Dedifferentiated amniotic fluid mesenchymal stem cell (primary cell): ENCODE measurements at regions not wholly inside any gene's neighbourhood (a gene's known extent, or its start where the extent isn't known, plus 50 kb on each side); places are given as distances from the start of the nearest gene placed in this dataset.
"Not testable (repeated sequence)": the region's sequence is repeated elsewhere in the genome, so short reads cannot be mapped to it uniquely, and the experiment has no call there.

Experiments
- DNase-seq: peaks from one replicate; pipeline ENCODE4 v3.0.0-alpha.2; 2016; ENCODE audit errors: extremely low spot score

DNA sequence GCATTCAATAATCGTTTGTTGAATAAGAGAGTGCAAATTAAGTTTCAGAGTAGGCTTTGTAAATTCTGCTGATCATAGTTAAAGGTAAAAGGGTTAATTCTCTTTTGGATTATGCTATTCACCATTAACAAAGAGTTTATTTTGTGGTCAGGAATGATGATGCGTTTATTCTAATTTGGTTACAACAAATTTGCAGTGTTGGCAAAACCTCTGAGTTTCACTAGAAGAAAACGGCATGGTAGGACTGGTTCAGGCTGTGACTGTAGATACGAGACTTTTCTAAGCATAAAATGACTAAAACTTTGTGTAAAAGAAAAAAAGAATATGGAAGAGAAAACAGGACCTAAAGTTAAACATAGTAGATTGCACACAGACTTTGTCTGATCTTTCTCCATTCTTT lies 234.7 kb downstream of the TLR4 start:
- no peak for DNase-seq

GRCh38 chr9:117944750-117945149 lies 240.5 kb downstream of the TLR4 start:
- DNase-seq: not testable (repeated sequence)

GRCh38 chr9:117945286-117945685 lies 241.1 kb downstream of the TLR4 start:
- no peak for DNase-seq

- DNase-seq: no peak
These were observed 246.9 kb downstream of the TLR4 start for GRCh38 chr9:117951127-117951526.

DNA sequence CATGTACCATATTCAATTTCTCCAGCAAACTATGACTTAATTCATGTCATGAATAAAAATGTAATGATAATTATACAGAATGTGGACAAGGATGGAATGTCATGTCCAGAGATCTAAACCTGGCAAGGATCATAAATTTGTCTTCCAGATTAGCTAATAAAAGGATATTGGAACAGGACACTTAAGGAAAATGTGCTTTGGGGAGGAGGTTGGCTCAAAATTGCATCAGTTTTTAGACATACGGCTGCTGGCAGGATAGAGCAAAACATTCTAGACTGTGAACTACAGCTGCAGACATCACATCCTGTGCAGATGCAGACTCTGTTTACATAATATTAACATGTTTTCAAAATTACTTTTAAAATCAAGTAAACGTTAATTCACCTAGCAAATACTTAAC lies 248.4 kb downstream of the TLR4 start:
- no peak for DNase-seq

DNA sequence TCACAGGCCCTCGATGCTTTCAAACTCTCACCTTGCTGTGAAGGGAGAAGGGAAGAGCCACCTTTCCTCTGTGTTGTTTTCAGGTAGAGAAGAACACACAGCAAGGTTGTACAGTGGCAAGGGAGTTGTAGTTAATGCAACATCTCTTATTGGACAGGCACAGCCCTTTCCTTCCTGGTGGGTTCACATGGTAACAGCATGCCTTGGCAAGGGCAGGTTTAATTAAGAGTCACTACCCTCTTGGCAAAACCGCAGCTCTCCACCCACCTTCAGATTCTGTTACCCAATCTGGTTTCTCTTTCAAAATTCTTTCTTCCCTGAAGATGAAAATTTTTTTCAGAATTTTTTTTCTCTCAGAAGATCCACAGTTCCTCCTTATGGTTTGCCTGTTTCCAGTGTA lies 253.1 kb downstream of the TLR4 start:
- no peak for DNase-seq

DNA sequence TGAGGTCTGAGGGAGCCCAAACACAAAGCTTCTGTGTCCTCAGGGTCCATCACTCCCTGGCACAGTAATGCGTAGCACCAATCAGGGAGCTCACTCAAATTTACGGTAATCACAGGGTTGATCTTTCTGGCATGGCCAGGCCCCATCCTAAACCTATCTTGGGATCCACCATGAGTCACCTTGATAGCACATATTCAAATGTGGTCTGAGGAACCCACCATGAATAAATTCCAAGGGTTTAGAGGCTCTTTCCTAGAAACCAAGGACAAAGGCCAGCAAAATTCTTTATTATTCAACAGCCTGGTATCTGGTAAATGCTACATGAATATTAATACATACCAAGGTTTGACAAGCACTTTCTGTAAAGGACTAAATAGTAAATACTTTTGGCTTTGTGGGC lies 254.5 kb downstream of the TLR4 start:
- DNase-seq: no peak

DNA sequence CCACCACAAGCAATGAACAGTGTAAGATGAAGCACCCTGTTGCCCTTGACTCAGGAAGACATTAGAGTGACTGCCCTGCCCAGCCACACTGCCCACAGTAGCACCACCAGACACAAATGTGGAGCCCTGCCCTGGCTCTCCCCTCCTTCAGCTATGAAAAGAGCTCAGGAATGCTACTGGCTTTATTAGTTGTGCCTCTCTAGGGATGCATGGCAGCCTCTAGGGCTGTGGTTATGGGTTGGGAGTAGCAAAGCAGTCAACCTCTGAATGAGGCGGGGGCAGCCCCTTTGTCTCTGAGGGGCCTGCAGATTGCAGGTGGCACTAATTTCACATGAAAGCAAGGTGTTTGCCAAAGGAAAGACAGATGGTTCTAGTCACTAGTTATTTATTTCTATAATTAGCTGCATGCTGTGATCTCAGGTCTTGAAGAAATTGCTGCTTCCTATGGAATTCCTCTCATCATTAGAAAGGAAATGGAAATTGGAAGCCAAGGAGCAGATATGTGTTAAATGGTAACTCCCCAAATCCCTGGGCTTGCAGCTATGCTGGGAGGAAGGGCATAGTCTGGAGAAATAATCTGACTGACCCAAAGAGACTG lies 259.4 kb downstream of the TLR4 start:
- DNase-seq: no peak

DNA sequence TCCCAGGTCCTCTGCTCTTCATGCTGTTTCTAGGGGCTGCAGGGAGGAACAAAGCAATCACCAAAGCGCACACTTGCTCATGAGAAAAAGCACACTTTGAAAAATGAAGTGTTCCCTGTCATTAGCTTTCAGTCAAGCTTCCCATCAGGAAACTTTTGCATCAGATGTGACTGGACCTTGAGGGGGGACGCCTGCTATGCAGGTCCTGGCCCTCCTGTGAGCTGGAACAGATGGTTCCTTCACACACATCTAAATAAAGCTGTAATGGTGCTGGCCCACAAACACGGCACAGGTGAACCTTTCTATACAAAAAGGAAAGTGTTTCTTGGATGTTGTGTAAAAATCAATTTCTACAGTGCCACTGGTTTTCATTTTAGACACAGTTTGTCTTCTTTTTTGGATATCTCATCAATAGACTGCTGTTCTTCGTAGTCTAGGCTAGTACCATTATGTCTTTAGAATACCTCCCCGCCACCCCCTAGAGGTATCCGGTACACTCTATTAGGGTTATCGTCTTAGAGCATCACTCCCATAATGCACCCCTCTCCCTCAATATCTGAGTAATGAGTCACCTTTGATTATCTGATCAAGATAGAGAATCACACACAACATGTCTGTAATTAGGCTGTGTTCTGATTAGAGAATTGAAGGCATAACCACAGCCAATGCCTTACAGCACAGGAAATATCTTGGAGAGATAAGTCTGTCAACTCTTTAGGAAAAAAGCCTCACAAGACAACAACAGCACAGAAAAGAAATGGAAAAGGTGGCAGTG lies 266.3 kb downstream of the TLR4 start:
- DNase-seq: no peak

DNA sequence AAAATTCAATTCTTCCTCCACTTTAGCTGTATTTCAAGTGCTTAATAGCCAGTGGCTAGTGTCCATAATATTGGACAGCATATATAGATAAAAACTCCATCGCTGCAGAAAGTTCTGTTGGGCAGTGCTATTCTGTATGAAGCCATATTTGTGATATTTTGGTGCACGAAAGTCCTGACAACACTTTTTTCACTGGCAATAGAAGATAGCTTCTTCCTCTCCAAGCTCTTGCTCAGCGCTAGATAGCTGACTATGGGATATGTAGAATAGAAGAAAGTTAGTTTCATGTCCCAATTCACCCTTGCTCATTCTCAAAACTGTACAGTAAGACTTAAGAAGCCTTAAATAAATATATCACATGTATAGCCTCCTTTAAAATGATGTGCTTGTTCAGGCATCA lies 269.9 kb downstream of the TLR4 start:
- DNase-seq: no peak

DNA sequence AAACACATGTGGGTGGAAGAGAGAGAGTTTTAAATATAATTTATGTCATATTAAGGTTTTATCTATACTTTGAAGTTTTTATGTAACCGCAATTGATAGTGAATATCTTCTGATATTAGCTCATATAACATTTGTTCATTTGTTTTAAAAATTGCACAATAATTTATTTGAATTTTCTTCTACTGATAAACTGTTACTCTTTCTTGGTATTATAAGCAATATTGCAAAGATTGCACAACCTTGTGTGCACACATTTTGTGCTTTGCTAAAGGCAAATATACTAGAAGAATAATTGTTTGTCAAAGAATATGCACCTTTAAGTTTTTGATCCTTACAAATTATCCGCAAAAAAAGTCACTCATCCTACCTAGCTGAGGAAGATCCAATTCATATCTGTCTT lies 275.7 kb downstream of the TLR4 start:
- DNase-seq: no peak

GRCh38 chr9:117987945-117988344 lies 283.7 kb downstream of the TLR4 start:
- no peak for DNase-seq

- DNase-seq: no peak
These were observed 287.8 kb downstream of the TLR4 start for GRCh38 chr9:117992006-117992405.

DNA sequence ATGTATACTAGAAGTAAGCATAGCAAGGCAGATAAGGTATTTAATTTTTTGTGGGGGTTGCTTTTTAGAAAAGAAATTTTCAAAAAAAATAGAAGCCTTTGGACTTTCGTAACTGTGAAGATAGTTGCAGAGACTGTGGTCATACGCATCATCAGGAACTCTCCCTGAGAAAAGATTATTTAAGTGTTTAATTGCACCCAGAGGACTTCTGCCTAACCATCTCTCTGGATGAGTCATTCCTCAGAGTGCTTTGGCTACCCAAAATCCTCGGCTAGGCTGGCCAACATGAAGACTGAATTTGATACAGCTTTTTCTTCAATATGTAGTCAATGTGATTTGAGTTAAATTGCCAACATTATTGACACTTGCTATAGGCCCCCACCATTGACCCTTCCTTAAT lies 296.4 kb downstream of the TLR4 start:
- DNase-seq: no peak

DNA sequence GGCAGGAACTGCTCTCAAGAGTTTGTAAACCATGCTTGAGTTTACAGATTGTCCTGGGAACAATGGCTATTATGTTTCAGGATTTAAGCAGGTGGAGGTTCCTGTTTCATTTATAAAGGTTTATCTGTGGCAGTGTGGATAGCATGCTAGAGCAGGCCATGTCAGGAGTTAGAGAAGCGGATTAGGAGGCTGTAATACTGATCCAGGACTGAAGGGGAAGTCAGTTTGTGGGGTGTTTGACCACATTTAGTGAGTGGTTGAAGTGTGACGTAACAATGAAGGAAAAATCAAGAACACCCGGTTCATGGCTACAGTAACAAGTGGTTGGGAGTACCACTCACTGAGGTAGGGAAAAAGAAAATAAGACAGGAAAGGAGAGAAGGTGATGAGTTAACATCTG lies 299.0 kb downstream of the TLR4 start:
- no peak for DNase-seq

DNA sequence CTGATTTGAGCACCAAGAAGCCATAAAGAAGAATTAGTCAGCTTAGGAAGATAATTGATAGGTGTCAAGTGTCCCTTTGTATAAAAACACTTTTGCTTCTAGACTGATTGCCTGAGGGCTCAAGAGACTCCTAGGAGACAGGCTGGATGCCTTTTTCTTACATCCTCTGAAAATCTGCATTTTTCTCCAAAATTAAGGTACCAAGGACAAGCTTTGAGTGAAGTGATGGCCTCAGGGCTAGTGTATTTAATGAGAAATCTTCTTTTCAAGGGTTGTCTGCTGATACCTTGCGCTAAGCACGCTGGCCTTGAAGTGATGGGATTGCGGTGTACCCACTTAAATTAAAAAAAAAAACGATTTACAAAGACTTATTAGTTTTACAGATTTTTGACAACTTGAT lies 304.0 kb downstream of the TLR4 start:
- DNase-seq: no peak

DNA sequence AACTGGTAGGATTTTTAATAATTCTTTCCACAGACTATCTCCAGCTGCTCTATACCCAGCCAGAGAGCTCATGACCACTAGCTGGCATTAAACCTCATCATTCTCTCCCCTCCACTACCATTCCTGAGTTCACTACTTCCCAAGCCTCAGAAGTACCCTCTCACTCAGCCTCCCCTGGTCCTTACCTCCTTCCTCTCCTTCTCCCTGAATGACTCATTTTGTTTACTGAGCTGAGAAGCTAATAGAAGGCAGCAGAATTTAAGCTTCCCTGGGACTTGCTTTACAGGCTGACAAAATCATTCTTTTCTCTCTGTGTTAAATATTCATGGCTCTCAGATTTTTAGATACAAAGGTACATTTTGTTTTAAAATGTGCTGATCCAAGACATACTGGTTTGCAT lies 305.4 kb downstream of the TLR4 start:
- no peak for DNase-seq

- no peak for DNase-seq
These were observed 313.5 kb downstream of the TLR4 start for GRCh38 chr9:118017607-118018122.

GRCh38 chr9:118023644-118024043 lies 319.4 kb downstream of the TLR4 start:
- no peak for DNase-seq

- DNase-seq: no peak
These were observed 324.0 kb downstream of the TLR4 start for GRCh38 chr9:118028225-118028624.

DNA sequence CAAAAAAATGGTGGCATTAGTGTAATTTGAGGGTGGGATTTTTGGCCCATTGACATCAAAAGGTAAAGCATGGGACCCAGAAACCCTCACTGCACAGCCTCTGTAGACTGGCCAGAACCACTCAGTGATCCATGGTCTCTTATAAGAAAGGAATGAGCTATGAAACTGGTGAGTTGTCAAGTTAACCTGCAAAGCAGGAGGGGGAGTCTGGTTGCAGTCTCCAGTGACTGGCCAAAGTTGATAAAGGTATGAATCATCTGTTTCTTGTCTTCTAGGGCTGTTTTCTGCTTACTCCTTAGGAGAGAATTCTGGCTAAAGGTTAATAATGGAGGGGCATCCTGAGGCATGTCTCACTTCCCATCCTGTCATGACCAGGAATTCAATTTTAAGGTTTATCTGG lies 325.2 kb downstream of the TLR4 start:
- DNase-seq: no peak

- no peak for DNase-seq
These were observed 330.5 kb downstream of the TLR4 start for GRCh38 chr9:118034701-118035100.

DNA sequence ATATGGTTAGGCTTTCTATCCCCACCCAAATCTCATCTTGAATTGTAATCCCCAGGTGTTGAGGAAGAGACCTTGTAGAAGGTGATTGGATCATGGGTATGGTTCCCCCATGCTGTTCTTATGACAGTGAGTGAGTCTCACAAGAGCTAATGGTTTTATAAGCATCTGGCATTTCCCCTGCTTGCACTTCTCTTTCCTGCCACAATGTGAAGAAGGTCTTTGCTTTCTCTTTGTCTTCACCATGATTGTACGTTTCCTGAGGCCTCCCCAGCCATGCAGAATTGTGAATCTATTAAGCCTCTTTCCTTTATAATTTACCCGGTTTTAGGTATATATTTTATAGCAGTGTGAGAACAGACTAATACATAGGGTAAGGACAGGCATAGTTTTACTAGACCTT lies 334.5 kb downstream of the TLR4 start:
- DNase-seq: no peak

- DNase-seq: no peak
These were observed 354.0 kb downstream of the TLR4 start for GRCh38 chr9:118058227-118058626.
